ENCODE measurements at regions not wholly inside any gene's neighbourhood (a gene's known extent, or its start where the extent isn't known, plus 50 kb on each side); places are given as distances from the start of the nearest gene placed in this dataset.

- Histone ChIP-seq H3K36me3 (no peaks in the 10 kb centered on the region), H3K4me3 (no peak overlapping the region), H3K4me1 (ENCODE audit: control insufficient read depth in 1 of 2, low read depth in 2 of 2) (peaks cover 0 to 17% of the 10 kb centered on the region in 2 donors), H3K9me3 (no peaks in the 10 kb centered on the region), H3K27ac (peak overlapping the region; percentile 36 to 48), H3K27me3 (replicated peaks; ENCODE audit: insufficient read depth) (no peaks in the 10 kb centered on the region)
- no peak for TF ChIP-seq CTCF (IDR thresholded peaks at IDR 0.05)
- no peak for DNase-seq (ENCODE audit: low spot score)
- ATAC-seq (ENCODE audit: insufficient number of reproducible peaks, low FRiP score, low read depth) = peak; percentile 80
Measured at GRCh38 chr12:97921979-97922722, 459.5 kb downstream of the RMST start.

GRCh38 chr12:97923546-97923945 is 460.9 kb downstream of the RMST start:
- Histone ChIP-seq H3K9me3 (no peaks in the 10 kb centered on the region), H3K27ac (no peak overlapping the region), H3K36me3 (no peaks in the 10 kb centered on the region), H3K4me1 (ENCODE audit: control insufficient read depth in 1 of 2, low read depth in 2 of 2) (peaks cover 0 to 17% of the 10 kb centered on the region in 2 donors), H3K27me3 (replicated peaks; ENCODE audit: insufficient read depth) (no peaks in the 10 kb centered on the region), H3K4me3 (no peak overlapping the region)
- ATAC-seq (ENCODE audit: insufficient number of reproducible peaks, low FRiP score, low read depth) = no peak
- no peak for DNase-seq (ENCODE audit: low spot score)
- TF ChIP-seq CTCF (IDR thresholded peaks at IDR 0.05) = no peak

GRCh38 chr12:97924122-97924521 is 461.5 kb downstream of the RMST start:
- H3K36me3 ChIP-seq = no peaks in the 10 kb centered on the region
- ATAC-seq (ENCODE audit: insufficient number of reproducible peaks, low FRiP score, low read depth) (no peak), DNase-seq (ENCODE audit: low spot score) (no peak)
- no peaks in the 10 kb centered on the region for H3K27me3 ChIP-seq (replicated peaks; ENCODE audit: insufficient read depth)
- peaks cover 0 to 17% of the 10 kb centered on the region in 2 donors for H3K4me1 ChIP-seq (ENCODE audit: control insufficient read depth in 1 of 2, low read depth in 2 of 2)
- no peak overlapping the region for H3K4me3 ChIP-seq
- TF ChIP-seq CTCF (IDR thresholded peaks at IDR 0.05) = no peak
- no peak overlapping the region for H3K27ac ChIP-seq
- no peaks in the 10 kb centered on the region for H3K9me3 ChIP-seq

- Histone ChIP-seq H3K4me1 (ENCODE audit: control insufficient read depth in 1 of 2, low read depth in 2 of 2) (no peaks in the 10 kb centered on the region), H3K9me3 (no peaks in the 10 kb centered on the region), H3K27me3 (replicated peaks; ENCODE audit: insufficient read depth) (no peaks in the 10 kb centered on the region), H3K27ac (no peak overlapping the region), H3K36me3 (no peaks in the 10 kb centered on the region), H3K4me3 (no peak overlapping the region)
- no peak for TF ChIP-seq CTCF (IDR thresholded peaks at IDR 0.05)
- ATAC-seq (ENCODE audit: insufficient number of reproducible peaks, low FRiP score, low read depth) = no peak
- DNase-seq (ENCODE audit: low spot score) = no peak
Measured at GRCh38 chr12:97927977-97928376, 465.4 kb downstream of the RMST start.

- Histone ChIP-seq H3K27me3 (replicated peaks; ENCODE audit: insufficient read depth) (no peaks in the 10 kb centered on the region), H3K4me3 (no peak overlapping the region), H3K4me1 (ENCODE audit: control insufficient read depth in 1 of 2, low read depth in 2 of 2) (peaks cover 12 to 26% of the 10 kb centered on the region in 2 donors), H3K27ac (no peak overlapping the region), H3K9me3 (no peaks in the 10 kb centered on the region), H3K36me3 (no peaks in the 10 kb centered on the region)
- DNase-seq (ENCODE audit: low spot score) (no peak), ATAC-seq (ENCODE audit: insufficient number of reproducible peaks, low FRiP score, low read depth) (no peak)
- TF ChIP-seq CTCF (IDR thresholded peaks at IDR 0.05) = no peak
Measured at GRCh38 chr12:97936165-97936564, 473.6 kb downstream of the RMST start.
